ENCODE measurements at regions not wholly inside any gene's neighbourhood (a gene's known extent, or its start where the extent isn't known, plus 50 kb on each side); places are given as distances from the start of the nearest gene placed in this dataset.
A peak's percentile ranks its signal among the peaks of the same experiment; 100 is the strongest.

- TF ChIP-seq REST (IDR thresholded peaks at IDR 0.05; ENCODE audit: borderline replicate concordance) (no peak), SMC3 (conservative IDR thresholded peaks at IDR 0.05; ENCODE audit: poor library complexity) (no peak), EZH2 (IDR thresholded peaks at IDR 0.05; ENCODE audit: borderline replicate concordance, insufficient read depth, low read length, poor library complexity, severe bottlenecking) (no peak), MXI1 (conservative IDR thresholded peaks at IDR 0.05; ENCODE audit: poor library complexity, severe bottlenecking) (no peak), CTCF (IDR thresholded peaks at IDR 0.05; ENCODE audit: poor library complexity, severe bottlenecking) (no peak), POLR2AphosphoS5 (IDR thresholded peaks at IDR 0.05) (no peak), RAD21 (conservative IDR thresholded peaks at IDR 0.05) (no peak), EP300 (conservative IDR thresholded peaks at IDR 0.05; ENCODE audit: poor library complexity, severe bottlenecking) (no peak), TAF1 (IDR thresholded peaks at IDR 0.05; ENCODE audit: low read depth) (no peak)
- H4K20me1 ChIP-seq (ENCODE audit: insufficient read depth) = no peaks in the 10 kb centered on the region
- no peaks in the 10 kb centered on the region for H3F3A ChIP-seq (ENCODE audit: insufficient read depth, low read length, poor library complexity, severe bottlenecking)
- no peaks in the 10 kb centered on the region for H3K27me3 ChIP-seq (ENCODE audit: insufficient read depth, low read depth, low read length)
- H3K27ac ChIP-seq (ENCODE audit: low read length) = no peak overlapping the region
- H3K79me2 ChIP-seq (replicated peaks; ENCODE audit: insufficient read depth, low read length) = no peaks in the 10 kb centered on the region
- H3K9me2 ChIP-seq (ENCODE audit: insufficient read depth, low read length) = no peaks in the 10 kb centered on the region
- H3K4me3 ChIP-seq (ENCODE audit: low read length) = peak overlapping the region; percentile 1
- no peak overlapping the region for H3K9ac ChIP-seq (ENCODE audit: low read length)
- no peak overlapping the region for H2AFZ ChIP-seq (ENCODE audit: low read depth, low read length)
- no peaks in the 10 kb centered on the region for H3K9me3 ChIP-seq (ENCODE audit: low read length)
- H3K4me2 ChIP-seq (ENCODE audit: low read length) = no peak overlapping the region
- no peaks in the 10 kb centered on the region for H3K36me3 ChIP-seq (ENCODE audit: insufficient read depth, low read length)
Observed at GRCh38 chr6:165842281-165842936, 179.4 kb upstream of the PDE10A start.

- no peaks in the 10 kb centered on the region for H3K36me3 ChIP-seq (ENCODE audit: insufficient read depth, low read length)
- H3K9me3 ChIP-seq (ENCODE audit: low read length) = no peaks in the 10 kb centered on the region
- H3K9ac ChIP-seq (ENCODE audit: low read length) = no peak overlapping the region
- H3F3A ChIP-seq (ENCODE audit: insufficient read depth, low read length, poor library complexity, severe bottlenecking) = no peaks in the 10 kb centered on the region
- H3K27me3 ChIP-seq (ENCODE audit: insufficient read depth, low read depth, low read length) = no peaks in the 10 kb centered on the region
- H3K4me3 ChIP-seq (ENCODE audit: low read length) = no peak overlapping the region
- H2AFZ ChIP-seq (ENCODE audit: low read depth, low read length) = no peak overlapping the region
- TF ChIP-seq SMC3 (conservative IDR thresholded peaks at IDR 0.05; ENCODE audit: poor library complexity) = no peak
- TF ChIP-seq RAD21 (conservative IDR thresholded peaks at IDR 0.05) = no peak
- TF ChIP-seq TAF1 (IDR thresholded peaks at IDR 0.05; ENCODE audit: low read depth) = no peak
- no peak for TF ChIP-seq POLR2AphosphoS5 (IDR thresholded peaks at IDR 0.05)
- TF ChIP-seq MXI1 (conservative IDR thresholded peaks at IDR 0.05; ENCODE audit: poor library complexity, severe bottlenecking) = no peak
- TF ChIP-seq EP300 (conservative IDR thresholded peaks at IDR 0.05; ENCODE audit: poor library complexity, severe bottlenecking) = no peak
- TF ChIP-seq REST (IDR thresholded peaks at IDR 0.05; ENCODE audit: borderline replicate concordance) = no peak
- no peak for TF ChIP-seq EZH2 (IDR thresholded peaks at IDR 0.05; ENCODE audit: borderline replicate concordance, insufficient read depth, low read length, poor library complexity, severe bottlenecking)
- no peak for TF ChIP-seq CTCF (IDR thresholded peaks at IDR 0.05; ENCODE audit: poor library complexity, severe bottlenecking)
- H3K79me2 ChIP-seq (replicated peaks; ENCODE audit: insufficient read depth, low read length) = no peaks in the 10 kb centered on the region
- H3K27ac ChIP-seq (ENCODE audit: low read length) = peak overlapping the region; percentile 27
- no peak overlapping the region for H3K4me2 ChIP-seq (ENCODE audit: low read length)
- H3K9me2 ChIP-seq (ENCODE audit: insufficient read depth, low read length) = no peaks in the 10 kb centered on the region
- H4K20me1 ChIP-seq (ENCODE audit: insufficient read depth) = no peaks in the 10 kb centered on the region
Observed at GRCh38 chr6:165841153-165841558, 178.1 kb upstream of the PDE10A start.

Data from neural cell (in vitro differentiated cells).